ENCODE measurements at regions not wholly inside any gene's neighbourhood (a gene's known extent, or its start where the extent isn't known, plus 50 kb on each side); places are given as distances from the start of the nearest gene placed in this dataset.

DNA sequence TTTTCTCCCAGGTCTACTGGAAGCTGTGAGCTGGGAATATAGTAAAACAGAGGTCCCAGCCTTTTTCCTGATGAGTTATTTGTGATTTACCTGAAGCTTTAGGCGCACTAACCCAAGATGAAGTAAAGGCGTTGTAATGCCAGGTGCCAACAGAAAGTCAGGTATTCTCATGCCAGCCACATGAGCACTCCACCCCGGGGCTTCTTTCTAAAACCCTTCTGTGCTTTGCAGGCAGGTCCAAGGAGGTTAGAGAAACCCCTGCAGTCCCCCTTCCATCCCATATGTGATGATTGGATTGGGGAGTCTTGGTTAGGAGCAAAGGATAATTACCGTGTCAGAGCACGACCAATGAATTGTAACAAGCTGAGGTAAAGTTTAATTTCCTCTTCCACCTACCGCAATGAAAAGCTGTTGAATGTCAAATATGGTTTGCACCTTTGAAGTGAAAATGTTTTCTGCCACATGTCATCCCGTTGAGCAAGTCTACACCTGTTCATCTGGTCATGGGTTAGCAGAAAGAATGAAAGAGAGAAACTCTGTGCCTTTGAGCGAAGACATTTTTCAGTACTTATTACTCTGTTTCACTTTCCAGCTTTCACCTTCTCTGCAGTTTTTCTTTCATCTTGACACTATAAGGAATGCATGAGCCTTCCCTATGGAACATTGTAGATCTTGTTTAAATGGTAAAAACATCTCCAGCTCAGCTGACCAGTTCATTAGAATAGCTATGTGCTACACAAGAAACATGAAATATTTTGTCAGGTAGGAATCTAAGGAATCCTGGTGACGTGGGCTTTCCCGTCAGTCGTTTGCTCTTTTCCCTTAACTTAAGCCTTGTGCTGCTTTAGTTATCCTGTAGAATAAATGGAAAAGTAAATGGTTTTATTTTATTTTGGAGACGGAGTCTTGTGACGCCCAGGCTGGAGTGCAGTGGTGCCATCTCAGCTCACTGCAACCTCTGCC is 204.6 kb upstream of the IL12A start:
- TF ChIP-seq, protein P1, sequence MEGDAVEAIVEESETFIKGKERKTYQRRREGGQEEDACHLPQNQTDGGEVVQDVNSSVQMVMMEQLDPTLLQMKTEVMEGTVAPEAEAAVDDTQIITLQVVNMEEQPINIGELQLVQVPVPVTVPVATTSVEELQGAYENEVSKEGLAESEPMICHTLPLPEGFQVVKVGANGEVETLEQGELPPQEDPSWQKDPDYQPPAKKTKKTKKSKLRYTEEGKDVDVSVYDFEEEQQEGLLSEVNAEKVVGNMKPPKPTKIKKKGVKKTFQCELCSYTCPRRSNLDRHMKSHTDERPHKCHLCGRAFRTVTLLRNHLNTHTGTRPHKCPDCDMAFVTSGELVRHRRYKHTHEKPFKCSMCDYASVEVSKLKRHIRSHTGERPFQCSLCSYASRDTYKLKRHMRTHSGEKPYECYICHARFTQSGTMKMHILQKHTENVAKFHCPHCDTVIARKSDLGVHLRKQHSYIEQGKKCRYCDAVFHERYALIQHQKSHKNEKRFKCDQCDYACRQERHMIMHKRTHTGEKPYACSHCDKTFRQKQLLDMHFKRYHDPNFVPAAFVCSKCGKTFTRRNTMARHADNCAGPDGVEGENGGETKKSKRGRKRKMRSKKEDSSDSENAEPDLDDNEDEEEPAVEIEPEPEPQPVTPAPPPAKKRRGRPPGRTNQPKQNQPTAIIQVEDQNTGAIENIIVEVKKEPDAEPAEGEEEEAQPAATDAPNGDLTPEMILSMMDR (conservative IDR thresholded peaks at IDR 0.05; ENCODE audit: low read depth, low read length) = no peak
- no peak overlapping the region for H3K4me3 ChIP-seq (ENCODE audit: low read length)
- DNase-seq (ENCODE audit: low read depth) = peak; percentile 94

GRCh38 chr3:159785273-159785708 is 203.3 kb upstream of the IL12A start:
- no peak overlapping the region for H3K4me3 ChIP-seq (ENCODE audit: low read length)
- no peak for DNase-seq (ENCODE audit: low read depth)
- TF ChIP-seq, protein P1 (conservative IDR thresholded peaks at IDR 0.05; ENCODE audit: low read depth, low read length) = no peak

DNA sequence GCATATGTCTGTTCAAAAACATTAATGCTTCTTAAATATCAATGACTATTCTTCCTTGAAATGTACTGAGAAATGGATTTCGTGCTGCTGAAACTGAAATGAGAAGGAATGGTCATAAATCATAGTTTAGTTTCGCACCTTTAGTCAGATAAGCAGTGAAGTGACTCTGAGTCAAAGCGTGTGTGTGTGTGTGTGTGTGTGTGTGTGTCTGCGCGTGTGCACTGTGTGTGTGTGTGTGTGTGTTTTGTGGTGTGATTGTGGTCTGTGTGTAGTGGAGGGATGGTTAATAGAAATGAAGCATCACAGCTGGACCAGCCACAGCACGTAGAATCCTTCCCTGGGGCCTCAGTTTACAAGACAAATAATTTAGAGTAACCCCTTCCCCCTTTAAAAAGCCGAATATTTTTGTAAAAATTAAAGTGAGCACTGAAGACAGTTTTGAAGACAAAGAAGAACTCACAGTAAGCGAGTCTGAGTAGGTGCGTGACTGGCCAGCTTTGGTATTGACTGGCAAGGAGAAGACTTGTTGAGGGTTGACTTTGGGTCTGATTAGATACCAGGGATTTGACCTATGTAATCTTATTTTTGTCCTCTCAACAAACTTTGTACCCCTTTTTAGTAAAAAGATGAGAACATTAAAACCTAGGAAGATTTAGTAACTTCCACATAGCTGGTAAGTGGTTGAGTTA is 202.0 kb upstream of the IL12A start:
- TF ChIP-seq, protein P1 (conservative IDR thresholded peaks at IDR 0.05; ENCODE audit: low read depth, low read length) = no peak
- DNase-seq (ENCODE audit: low read depth) = no peak
- H3K4me3 ChIP-seq (ENCODE audit: low read length) = no peak overlapping the region

- no peak for DNase-seq (ENCODE audit: low read depth)
- TF ChIP-seq, protein P1 (conservative IDR thresholded peaks at IDR 0.05; ENCODE audit: low read depth, low read length) = no peak
- H3K4me3 ChIP-seq (ENCODE audit: low read length) = no peak overlapping the region
These were observed 201.5 kb upstream of the IL12A start for GRCh38 chr3:159787178-159787574.

DNA sequence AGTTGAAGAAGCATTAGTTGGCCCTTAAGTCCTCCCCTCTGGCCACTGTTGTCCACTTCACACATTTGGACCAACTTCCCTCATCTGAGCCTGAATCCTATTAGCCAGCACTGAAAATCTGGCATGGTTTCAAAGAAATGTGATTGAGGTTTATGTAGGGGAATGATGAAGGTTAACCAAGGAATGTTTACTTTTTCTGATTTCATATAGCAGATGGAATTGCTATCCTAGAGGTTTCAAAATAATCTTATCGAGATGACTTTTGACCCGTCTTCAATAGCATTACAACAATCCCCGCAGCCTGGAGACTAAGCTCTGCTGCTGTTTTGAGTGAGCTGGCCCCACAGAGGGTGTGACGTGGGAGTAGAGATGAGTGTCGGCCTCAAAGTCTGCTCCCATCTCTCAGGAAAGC is 200.8 kb upstream of the IL12A start:
- DNase-seq (ENCODE audit: low read depth) = peak; percentile 83
- TF ChIP-seq, protein P1 (conservative IDR thresholded peaks at IDR 0.05; ENCODE audit: low read depth, low read length) = no peak
- no peak overlapping the region for H3K4me3 ChIP-seq (ENCODE audit: low read length)

DNA sequence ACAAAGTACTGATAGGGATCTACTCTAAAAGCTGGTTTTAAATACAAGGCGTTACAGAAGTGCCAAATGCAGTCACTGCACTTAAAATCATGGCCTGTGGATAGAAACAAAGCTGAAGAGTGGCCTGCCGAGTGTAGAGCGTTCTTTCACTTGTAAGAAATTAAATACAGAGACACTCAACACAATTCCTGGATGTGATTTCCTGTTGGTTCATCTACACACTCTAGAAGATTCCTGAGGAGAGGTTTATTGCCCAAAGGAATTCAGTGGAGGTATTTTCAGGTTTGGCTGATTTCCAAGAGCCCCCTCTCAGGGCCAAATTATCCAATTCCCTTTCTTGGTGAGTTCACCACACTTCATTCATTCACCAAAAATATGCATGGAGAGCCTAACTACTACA is 200.3 kb upstream of the IL12A start:
- no peak overlapping the region for H3K4me3 ChIP-seq (ENCODE audit: low read length)
- TF ChIP-seq, protein P1 (conservative IDR thresholded peaks at IDR 0.05; ENCODE audit: low read depth, low read length) = no peak
- DNase-seq (ENCODE audit: low read depth) = no peak
